GM18507 (cell line): ENCODE measurements at regions not wholly inside any gene's neighbourhood (a gene's known extent, or its start where the extent isn't known, plus 50 kb on each side); places are given as distances from the start of the nearest gene placed in this dataset.

ENCODE experiments used
- DNase-seq: peaks from one replicate; pipeline ENCODE4 v3.0.0; 2011; ENCODE audit warnings: low read depth; ENCODE audit not compliant: insufficient read length; ENCODE audit errors: extremely low spot score
- FAIRE-seq: peaks from 2 replicates; lab custom pipeline; 2011; peaks lifted over from hg19 to GRCh38; lab: Jason Lieb, UNC

DNA sequence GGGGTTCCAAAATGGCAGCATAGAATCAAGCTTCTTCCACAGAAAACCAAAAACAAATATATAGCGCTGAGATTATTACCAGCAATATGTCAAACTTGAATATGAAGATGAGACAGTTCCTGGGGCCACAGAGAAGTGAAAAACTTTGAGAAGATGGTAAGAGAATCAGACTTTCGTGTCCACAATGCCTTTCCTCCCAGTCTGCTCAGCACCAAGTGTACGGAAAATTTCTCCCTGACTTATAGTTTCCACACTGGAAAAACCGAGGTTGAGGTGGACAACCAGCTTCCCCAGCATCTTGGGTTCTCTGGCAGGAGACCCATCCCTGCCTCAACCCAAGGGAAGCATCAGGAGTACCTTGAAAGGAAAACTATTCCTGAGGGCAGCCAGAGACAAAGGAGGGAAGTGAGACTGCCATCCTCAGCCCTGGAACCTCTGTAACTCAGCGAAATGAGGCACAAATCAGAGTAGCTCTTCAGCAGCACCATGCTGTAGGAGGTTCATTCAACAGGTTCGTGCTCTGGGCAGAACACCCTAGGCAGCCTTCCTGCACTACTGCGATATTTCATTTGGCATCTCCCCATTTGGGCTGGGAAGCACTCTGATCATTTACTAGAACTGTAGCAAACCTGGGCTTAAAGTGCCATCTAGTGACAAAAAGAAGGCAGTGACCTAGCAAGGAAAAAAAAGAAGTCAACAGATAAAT, 52.4 kb upstream of the CAPRIN2 start:
- DNase-seq (no peak), FAIRE-seq (peak; percentile 83)

DNA sequence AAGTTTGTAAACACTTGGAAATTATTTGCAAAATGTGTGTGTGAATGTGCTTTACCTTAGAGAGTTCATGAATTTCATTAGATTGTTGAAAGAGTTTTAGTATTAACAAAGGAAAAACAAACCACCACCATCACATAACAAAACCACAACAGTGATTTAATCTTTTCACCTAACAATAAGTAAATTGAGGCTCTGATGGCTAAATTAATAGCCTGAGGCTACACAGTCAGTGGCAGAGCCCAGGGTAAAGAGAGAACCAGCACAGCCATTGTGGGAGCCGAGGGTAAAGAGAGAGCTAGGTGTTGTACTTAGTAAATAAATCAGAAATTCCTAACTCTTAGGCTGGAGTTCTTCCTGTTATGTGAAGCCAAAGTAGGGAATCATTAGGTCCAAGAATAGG, 51.2 kb upstream of the CAPRIN2 start:
- FAIRE-seq (no peak), DNase-seq (no peak)
